ENCODE measurements at regions not wholly inside any gene's neighbourhood (a gene's known extent, or its start where the extent isn't known, plus 50 kb on each side); places are given as distances from the start of the nearest gene placed in this dataset.

- DNase-seq (ENCODE audit: low read depth, low spot score), result no peak
- H3K4me3 ChIP-seq (ENCODE audit: insufficient read length, low read depth), result no peak overlapping the region
- H3K9ac ChIP-seq (ENCODE audit: insufficient read length, low read depth), result no peak overlapping the region
- H3K9me3 ChIP-seq (ENCODE audit: insufficient read depth, low read length), result no peaks in the 10 kb centered on the region
- no peak for TF ChIP-seq SUZ12 (IDR thresholded peaks at IDR 0.05; ENCODE audit: extremely low read depth, insufficient read depth, insufficient read length)
- TF ChIP-seq ZNF274 (IDR thresholded peaks at IDR 0.05; ENCODE audit: low read depth, low read length), result no peak
- TF ChIP-seq YY1 (IDR thresholded peaks at IDR 0.05; ENCODE audit: insufficient read depth, insufficient read length), result no peak
- peaks cover 14% of the 10 kb centered on the region for H3K27me3 ChIP-seq (ENCODE audit: insufficient read depth, insufficient read length)
- no peaks in the 10 kb centered on the region for H3K36me3 ChIP-seq (ENCODE audit: insufficient read depth, insufficient read length, low read length)
- H3K4me1 ChIP-seq (ENCODE audit: insufficient read depth, insufficient read length), result peaks cover 2% of the 10 kb centered on the region
Observed at GRCh38 chr6:169960003-169960344, 208.6 kb downstream of the ERMARD start.

GRCh38 chr6:169959136-169960002 is 207.9 kb downstream of the ERMARD start:
- peaks cover 2% of the 10 kb centered on the region for H3K4me1 ChIP-seq (ENCODE audit: insufficient read depth, insufficient read length)
- H3K4me3 ChIP-seq (ENCODE audit: insufficient read length, low read depth), result no peak overlapping the region
- no peaks in the 10 kb centered on the region for H3K36me3 ChIP-seq (ENCODE audit: insufficient read depth, insufficient read length, low read length)
- peaks cover 14% of the 10 kb centered on the region for H3K27me3 ChIP-seq (ENCODE audit: insufficient read depth, insufficient read length)
- no peak for DNase-seq (ENCODE audit: low read depth, low spot score)
- H3K9ac ChIP-seq (ENCODE audit: insufficient read length, low read depth), result no peak overlapping the region
- H3K9me3 ChIP-seq (ENCODE audit: insufficient read depth, low read length), result no peaks in the 10 kb centered on the region
- TF ChIP-seq SUZ12 (IDR thresholded peaks at IDR 0.05; ENCODE audit: extremely low read depth, insufficient read depth, insufficient read length) (no peak), ZNF274 (IDR thresholded peaks at IDR 0.05; ENCODE audit: low read depth, low read length) (no peak), YY1 (IDR thresholded peaks at IDR 0.05; ENCODE audit: insufficient read depth, insufficient read length) (no peak)

GRCh38 chr6:169958510-169958909 is 207.1 kb downstream of the ERMARD start:
- no peak for DNase-seq (ENCODE audit: low read depth, low spot score)
- no peaks in the 10 kb centered on the region for H3K36me3 ChIP-seq (ENCODE audit: insufficient read depth, insufficient read length, low read length)
- H3K9me3 ChIP-seq (ENCODE audit: insufficient read depth, low read length), result no peaks in the 10 kb centered on the region
- H3K4me1 ChIP-seq (ENCODE audit: insufficient read depth, insufficient read length), result peaks cover 2% of the 10 kb centered on the region
- H3K4me3 ChIP-seq (ENCODE audit: insufficient read length, low read depth), result no peak overlapping the region
- H3K27me3 ChIP-seq (ENCODE audit: insufficient read depth, insufficient read length), result peaks cover 14% of the 10 kb centered on the region
- no peak overlapping the region for H3K9ac ChIP-seq (ENCODE audit: insufficient read length, low read depth)
- TF ChIP-seq YY1 (IDR thresholded peaks at IDR 0.05; ENCODE audit: insufficient read depth, insufficient read length) (no peak), SUZ12 (IDR thresholded peaks at IDR 0.05; ENCODE audit: extremely low read depth, insufficient read depth, insufficient read length) (no peak), ZNF274 (IDR thresholded peaks at IDR 0.05; ENCODE audit: low read depth, low read length) (no peak)

GRCh38 chr6:169957351-169957963 is 206.0 kb downstream of the ERMARD start:
- H3K9ac ChIP-seq (ENCODE audit: insufficient read length, low read depth), result no peak overlapping the region
- peaks cover 7% of the 10 kb centered on the region for H3K27me3 ChIP-seq (ENCODE audit: insufficient read depth, insufficient read length)
- DNase-seq (ENCODE audit: low read depth, low spot score), result no peak
- no peak overlapping the region for H3K4me3 ChIP-seq (ENCODE audit: insufficient read length, low read depth)
- no peaks in the 10 kb centered on the region for H3K36me3 ChIP-seq (ENCODE audit: insufficient read depth, insufficient read length, low read length)
- no peak for TF ChIP-seq ZNF274 (IDR thresholded peaks at IDR 0.05; ENCODE audit: low read depth, low read length)
- H3K9me3 ChIP-seq (ENCODE audit: insufficient read depth, low read length), result no peaks in the 10 kb centered on the region
- H3K4me1 ChIP-seq (ENCODE audit: insufficient read depth, insufficient read length), result peaks cover 2% of the 10 kb centered on the region

- peaks cover 3% of the 10 kb centered on the region for H3K27me3 ChIP-seq (ENCODE audit: insufficient read depth, insufficient read length)
- H3K9me3 ChIP-seq (ENCODE audit: insufficient read depth, low read length), result no peaks in the 10 kb centered on the region
- no peak overlapping the region for H3K9ac ChIP-seq (ENCODE audit: insufficient read length, low read depth)
- no peaks in the 10 kb centered on the region for H3K36me3 ChIP-seq (ENCODE audit: insufficient read depth, insufficient read length, low read length)
- DNase-seq (ENCODE audit: low read depth, low spot score), result no peak
- H3K4me3 ChIP-seq (ENCODE audit: insufficient read length, low read depth), result no peak overlapping the region
- TF ChIP-seq YY1 (IDR thresholded peaks at IDR 0.05; ENCODE audit: insufficient read depth, insufficient read length), result no peak
- no peak for TF ChIP-seq SUZ12 (IDR thresholded peaks at IDR 0.05; ENCODE audit: extremely low read depth, insufficient read depth, insufficient read length)
- no peak for TF ChIP-seq ZNF274 (IDR thresholded peaks at IDR 0.05; ENCODE audit: low read depth, low read length)
- peaks cover 2% of the 10 kb centered on the region for H3K4me1 ChIP-seq (ENCODE audit: insufficient read depth, insufficient read length)
Observed at GRCh38 chr6:169956580-169956979, 205.2 kb downstream of the ERMARD start.

- H3K36me3 ChIP-seq (ENCODE audit: insufficient read depth, insufficient read length, low read length), result no peaks in the 10 kb centered on the region
- peaks cover 2% of the 10 kb centered on the region for H3K4me1 ChIP-seq (ENCODE audit: insufficient read depth, insufficient read length)
- H3K9me3 ChIP-seq (ENCODE audit: insufficient read depth, low read length), result no peaks in the 10 kb centered on the region
- no peak overlapping the region for H3K9ac ChIP-seq (ENCODE audit: insufficient read length, low read depth)
- no peak for DNase-seq (ENCODE audit: low read depth, low spot score)
- H3K4me3 ChIP-seq (ENCODE audit: insufficient read length, low read depth), result no peak overlapping the region
- TF ChIP-seq ZNF274 (IDR thresholded peaks at IDR 0.05; ENCODE audit: low read depth, low read length) (no peak), SUZ12 (IDR thresholded peaks at IDR 0.05; ENCODE audit: extremely low read depth, insufficient read depth, insufficient read length) (no peak), YY1 (IDR thresholded peaks at IDR 0.05; ENCODE audit: insufficient read depth, insufficient read length) (no peak)
- peaks cover 3% of the 10 kb centered on the region for H3K27me3 ChIP-seq (ENCODE audit: insufficient read depth, insufficient read length)
Observed at GRCh38 chr6:169955731-169956437, 204.5 kb downstream of the ERMARD start.

- DNase-seq (ENCODE audit: low read depth, low spot score), result no peak
- H3K9me3 ChIP-seq (ENCODE audit: insufficient read depth, low read length), result no peaks in the 10 kb centered on the region
- no peaks in the 10 kb centered on the region for H3K36me3 ChIP-seq (ENCODE audit: insufficient read depth, insufficient read length, low read length)
- H3K4me1 ChIP-seq (ENCODE audit: insufficient read depth, insufficient read length), result no peaks in the 10 kb centered on the region
- H3K27me3 ChIP-seq (ENCODE audit: insufficient read depth, insufficient read length), result peaks cover 3% of the 10 kb centered on the region
- H3K4me3 ChIP-seq (ENCODE audit: insufficient read length, low read depth), result no peak overlapping the region
- TF ChIP-seq ZNF274 (IDR thresholded peaks at IDR 0.05; ENCODE audit: low read depth, low read length), result no peak
- no peak for TF ChIP-seq YY1 (IDR thresholded peaks at IDR 0.05; ENCODE audit: insufficient read depth, insufficient read length)
- TF ChIP-seq SUZ12 (IDR thresholded peaks at IDR 0.05; ENCODE audit: extremely low read depth, insufficient read depth, insufficient read length), result no peak
- H3K9ac ChIP-seq (ENCODE audit: insufficient read length, low read depth), result no peak overlapping the region
Observed at GRCh38 chr6:169954977-169955376, 203.6 kb downstream of the ERMARD start.

Measured in NT2/D1 (cell line).